HG02852 (cell line): ENCODE measurements at regions not wholly inside any gene's neighbourhood (a gene's known extent, or its start where the extent isn't known, plus 50 kb on each side); places are given as distances from the start of the nearest gene placed in this dataset.

Experiments
- ATAC-seq: cut with Tn5 transposase; IDR thresholded peaks from one replicate; pipeline ENCODE4 v1.9.1; 2021; ENCODE audit warnings: mild to moderate bottlenecking, moderate library complexity; ENCODE audit not compliant: unreplicated experiment

DNA sequence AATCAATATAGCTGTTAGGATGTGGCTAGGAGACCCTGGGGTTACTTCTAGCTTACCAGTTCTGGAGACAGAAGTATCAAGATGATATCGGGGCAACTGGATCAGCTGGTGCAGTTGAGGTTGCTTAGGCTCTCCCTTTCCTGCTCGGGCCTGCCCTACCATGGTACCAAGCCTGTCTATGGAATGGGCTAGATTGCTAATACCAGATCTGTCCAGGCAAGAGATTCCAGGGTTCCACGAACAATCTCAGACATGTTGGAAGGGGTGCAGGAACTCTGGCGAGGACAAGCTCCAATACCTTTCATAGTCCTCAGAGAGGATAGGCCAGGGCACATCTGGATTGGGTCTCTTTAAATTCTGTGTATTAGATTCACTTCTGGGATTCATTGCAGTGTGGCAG lies 53.8 kb downstream of the ADM start:
- ATAC-seq = no peak

DNA sequence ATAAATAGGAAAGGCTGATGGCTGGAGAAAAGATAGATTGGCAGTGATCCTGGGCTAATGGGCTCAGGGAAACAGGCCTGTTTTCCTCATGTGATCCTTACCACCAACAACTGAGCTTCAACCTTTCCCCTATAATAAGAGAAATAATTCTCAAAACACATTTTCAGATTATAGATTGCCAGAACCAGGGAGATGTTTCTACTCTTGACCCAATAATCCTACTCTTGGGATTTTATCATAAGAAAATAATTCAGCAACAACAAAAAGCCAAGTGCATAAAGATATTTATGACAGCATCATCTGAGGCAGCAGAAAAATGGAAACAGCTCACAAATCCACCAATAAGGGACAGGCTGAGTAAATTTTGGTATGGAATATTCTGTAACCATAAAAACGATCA lies 54.3 kb downstream of the ADM start:
- ATAC-seq = no peak

- no peak for ATAC-seq
Measured at GRCh38 chr11:10360835-10361234, 56.0 kb downstream of the ADM start.

DNA sequence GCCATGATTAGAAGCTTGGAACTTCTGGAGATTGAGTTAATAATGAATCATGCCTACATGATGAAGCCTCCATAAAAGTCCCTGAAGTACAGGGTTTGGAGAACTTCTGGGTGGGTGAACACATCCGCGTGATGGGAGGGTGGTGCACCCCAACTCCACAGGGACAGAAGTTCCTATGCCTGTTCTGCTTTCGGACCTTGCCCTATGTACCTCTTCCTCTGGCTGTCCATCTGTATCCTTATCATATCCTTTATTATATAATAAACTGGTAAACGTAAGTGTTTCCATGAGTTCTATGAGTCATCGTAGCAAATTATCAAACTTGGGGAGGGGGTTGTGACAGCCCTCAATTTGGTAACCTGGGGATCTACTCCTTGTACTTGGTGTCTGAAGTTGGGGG lies 60.2 kb downstream of the ADM start:
- no peak for ATAC-seq

GRCh38 chr11:10366568-10367331 lies 61.9 kb downstream of the ADM start:
- ATAC-seq = peak; percentile 85

- no peak for ATAC-seq
Measured at GRCh38 chr11:10371926-10372641, 67.2 kb downstream of the ADM start.

- no peak for ATAC-seq
Measured at GRCh38 chr11:10373340-10373739, 68.5 kb downstream of the ADM start.

DNA sequence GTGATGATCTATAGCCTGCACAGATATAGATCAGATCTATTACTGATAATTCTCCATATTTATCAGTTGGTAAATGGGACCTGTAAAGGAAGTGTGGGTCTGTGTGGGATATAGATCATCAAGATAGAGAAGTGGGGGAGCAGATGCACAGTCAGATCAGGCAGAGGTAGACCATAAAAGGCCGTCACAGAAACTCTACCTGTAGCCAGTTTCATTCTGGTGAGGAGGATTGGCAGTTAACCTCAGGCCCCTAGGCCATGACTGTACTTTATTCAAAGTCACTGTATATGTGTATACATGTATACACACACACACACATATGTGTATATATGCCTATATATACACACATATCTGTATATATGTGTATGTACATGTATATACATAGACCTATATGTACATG lies 69.1 kb downstream of the ADM start:
- ATAC-seq = no peak

- no peak for ATAC-seq
Measured at GRCh38 chr11:10374386-10374785, 69.5 kb downstream of the ADM start.

GRCh38 chr11:10375280-10375971 lies 70.6 kb downstream of the ADM start:
- ATAC-seq = no peak

- ATAC-seq = no peak
Measured at GRCh38 chr11:10376061-10376460, 71.2 kb downstream of the ADM start.

DNA sequence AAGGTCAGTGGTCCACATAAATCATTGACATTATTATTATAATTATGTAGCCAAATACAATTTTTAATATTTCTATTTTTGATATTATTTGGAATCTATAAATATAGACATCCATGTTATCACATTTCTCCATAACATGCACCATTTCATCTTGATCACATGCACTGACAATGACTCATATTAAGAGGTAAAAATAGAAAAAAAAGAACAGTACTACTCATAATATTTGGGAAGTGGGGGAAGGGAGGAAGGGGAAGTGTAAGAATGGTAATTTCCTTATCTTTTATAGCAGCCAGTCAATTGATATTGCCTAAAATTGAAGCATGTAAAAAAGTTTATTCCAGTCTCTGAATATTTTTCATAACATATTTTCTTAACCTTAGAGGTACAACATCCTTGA lies 72.3 kb downstream of the ADM start:
- no peak for ATAC-seq

DNA sequence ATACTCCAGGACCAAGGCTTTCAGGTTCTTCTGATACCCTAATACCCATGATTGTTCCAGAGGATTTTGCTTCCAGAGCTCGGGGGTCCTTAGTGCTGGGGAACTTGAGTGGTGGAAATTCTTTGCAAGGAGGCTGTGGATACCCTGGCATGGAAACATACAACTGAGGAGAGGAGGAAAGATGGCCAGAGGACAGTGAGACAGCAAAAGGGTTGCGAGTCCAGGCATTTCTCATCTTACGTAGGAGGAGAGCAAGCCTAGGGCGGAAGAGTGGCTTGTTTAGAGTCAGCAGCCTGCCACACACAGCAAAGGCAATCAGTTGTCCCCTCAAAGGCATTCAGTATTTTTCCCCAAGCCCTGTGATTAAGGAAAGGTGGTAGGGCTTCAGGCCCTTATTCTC lies 73.5 kb downstream of the ADM start:
- ATAC-seq = no peak

DNA sequence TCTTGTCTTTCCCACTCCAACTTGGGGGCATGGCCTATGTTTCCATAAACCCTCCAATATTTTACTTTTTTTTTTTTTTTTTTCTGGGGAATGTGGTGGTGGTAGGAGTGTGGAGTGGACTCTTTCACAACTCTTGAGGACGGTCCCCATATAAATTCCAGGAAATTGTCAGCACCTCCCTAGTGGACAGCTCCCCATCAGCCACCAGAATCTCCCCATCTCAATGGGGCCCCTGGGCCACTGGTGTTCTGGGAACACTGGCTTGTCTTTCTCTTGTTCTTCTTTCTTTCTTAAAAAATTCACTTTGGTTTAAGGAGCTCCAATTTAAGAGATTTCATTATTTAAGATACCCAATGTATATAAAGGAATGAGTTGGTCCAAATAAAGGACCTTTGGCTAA lies 74.1 kb downstream of the ADM start:
- ATAC-seq = no peak

- no peak for ATAC-seq
Measured at GRCh38 chr11:10379426-10379825, 74.6 kb downstream of the ADM start.

DNA sequence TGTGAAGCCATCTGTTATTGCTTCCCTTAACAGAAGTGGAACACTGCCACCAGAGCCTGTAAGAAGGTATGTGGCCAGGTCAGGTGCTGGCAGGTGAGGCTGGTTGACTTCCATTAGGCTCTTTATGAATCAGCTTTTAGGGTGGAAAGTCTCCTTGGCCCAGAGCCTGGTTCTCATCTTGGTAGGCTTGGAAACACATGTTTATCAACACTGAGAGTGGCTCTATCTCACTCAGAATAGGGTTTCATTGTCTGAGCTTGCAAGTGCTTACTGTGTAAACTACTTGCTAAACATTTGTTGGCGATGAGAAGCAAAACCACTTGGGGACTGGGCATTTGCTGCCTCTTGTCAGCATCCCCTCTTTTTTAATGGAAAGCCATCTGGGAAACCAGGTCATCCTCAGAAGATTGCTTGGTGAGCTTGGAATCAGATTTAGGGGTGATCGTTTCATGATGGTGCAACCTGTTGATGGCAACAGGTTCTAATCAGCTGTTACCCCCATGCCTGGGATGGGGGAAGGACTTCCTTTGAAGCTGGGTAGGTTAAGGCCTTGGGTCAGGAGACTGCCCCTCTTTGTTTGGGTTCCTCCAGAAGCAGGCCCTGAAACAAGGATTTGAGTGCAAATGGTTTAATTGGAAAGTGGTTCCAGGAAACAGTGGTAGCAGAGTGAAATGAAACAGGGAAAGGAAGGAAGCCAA lies 75.0 kb upstream of the AMPD3 start:
- ATAC-seq = no peak

DNA sequence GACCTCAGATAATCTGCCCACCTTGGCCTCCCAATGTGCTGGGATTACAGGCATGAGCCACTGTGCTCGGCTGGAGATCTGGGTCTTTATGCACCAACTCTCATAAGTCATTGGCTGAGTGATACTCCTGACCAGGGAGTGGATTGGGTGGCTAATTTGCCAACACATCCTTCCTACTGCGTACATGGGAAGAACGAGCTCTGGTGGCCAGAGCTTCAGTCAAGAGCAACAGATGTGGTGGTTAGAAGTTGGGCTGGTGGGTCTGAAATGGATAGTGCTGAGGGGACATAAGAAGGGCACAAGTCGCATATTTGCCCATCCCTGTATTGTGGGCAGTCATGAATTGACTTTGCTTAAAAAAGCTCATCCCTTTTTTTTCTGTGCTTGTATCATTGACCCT lies 74.1 kb upstream of the AMPD3 start:
- ATAC-seq = no peak

- ATAC-seq = no peak
Measured at GRCh38 chr11:10381736-10382135, 73.3 kb upstream of the AMPD3 start.

- no peak for ATAC-seq
Measured at GRCh38 chr11:10382518-10382917, 72.5 kb upstream of the AMPD3 start.

GRCh38 chr11:10385696-10386095 lies 69.4 kb upstream of the AMPD3 start:
- ATAC-seq = no peak

- ATAC-seq = no peak
Measured at GRCh38 chr11:10386361-10386760, 68.7 kb upstream of the AMPD3 start.

- ATAC-seq = no peak
Measured at GRCh38 chr11:10386861-10387205, 68.2 kb upstream of the AMPD3 start.
